PC-3 (cell line): ENCODE measurements at regions not wholly inside any gene's neighbourhood (a gene's known extent, or its start where the extent isn't known, plus 50 kb on each side); places are given as distances from the start of the nearest gene placed in this dataset.

Experiments
- CTCF ChIP-seq: fragments of 300-600 bp; sonication (generic); conservative IDR thresholded peaks from 2 replicates; pipeline ENCODE4 v1.5.1; 2017; ENCODE audit warnings: antibody characterized with exemption, low read depth, mild to moderate bottlenecking, low read length
- EZH2phosphoT487 ChIP-seq: fragments of 300-600 bp; sonication (generic); IDR thresholded peaks from 2 replicates; pipeline ENCODE4 v1.6.1; 2018; ENCODE audit warnings: mild to moderate bottlenecking, antibody characterized with exemption, low read length, borderline replicate concordance

GRCh38 chr1:82264802-82265201, 464.1 kb downstream of the ADGRL2 start:
- TF ChIP-seq CTCF (no peak), EZH2phosphoT487 (no peak)
